ENCODE measurements at regions not wholly inside any gene's neighbourhood (a gene's known extent, or its start where the extent isn't known, plus 50 kb on each side); places are given as distances from the start of the nearest gene placed in this dataset.

GRCh38 chr15:92770641-92771040 is 115.1 kb upstream of the FAM174B start (continued):
- TF ChIP-seq ZBTB46 (CRISPR knock-in tag; IDR thresholded peaks at IDR 0.05; ENCODE audit: borderline replicate concordance) (no peak), ZNF615 (CRISPR knock-in tag; IDR thresholded peaks at IDR 0.05; ENCODE audit: borderline replicate concordance) (no peak), ZNF792 (CRISPR knock-in tag; IDR thresholded peaks at IDR 0.05) (no peak)

GRCh38 chr15:92772061-92772460 is 116.5 kb upstream of the FAM174B start:
- in situ Hi-C loops (cut with HindIII; ENCODE audit: extremely low pct_ligation_motif_present, low pct_unique_long_range_greater_than_20kb): no loop called here

GRCh38 chr15:92772626-92773244 is 117.2 kb upstream of the FAM174B start:
- ChIA-PET CTCF (ENCODE audit: low intra/inter-chr PET ratio, low total read pairs) (no interaction called here), POLR2A (no interaction called here)
- H3K27me3 ChIP-seq (ENCODE audit: control insufficient read depth in 1 of 2, insufficient read depth in 2 of 2, low read length in 2 of 2): no peaks in the 10 kb centered on the region
- H3K27ac ChIP-seq (ENCODE audit: extremely low read length, insufficient read depth, low read length): no peak overlapping the region
- H3K4me2 ChIP-seq (ENCODE audit: low read depth, low read length): peak overlapping the region; percentile 57
- WGBS (ENCODE audit: low lambda C conversion rate): 51% methylated on average over 24 of the region's 24 CpGs
- peaks cover 24% of the 10 kb centered on the region for H3K4me1 ChIP-seq (ENCODE audit: insufficient read depth, low read length)
- H4K20me1 ChIP-seq (ENCODE audit: insufficient read depth, low read length): no peaks in the 10 kb centered on the region
- FAIRE-seq (no peak), ATAC-seq (peak; percentile 85), DNase-seq (ENCODE audit: low spot score) (peak; percentile 12)
- no peaks in the 10 kb centered on the region for H3K9me3 ChIP-seq (ENCODE audit: low read length)
- no peaks in the 10 kb centered on the region for H3K79me2 ChIP-seq (ENCODE audit: insufficient read depth, low read length)
- H3K36me3 ChIP-seq (replicated peaks in 1 of 2; ENCODE audit: control insufficient read depth in 1 of 2, insufficient read depth in 2 of 2, low read length in 2 of 2): no peaks in the 10 kb centered on the region
- H2AFZ ChIP-seq (ENCODE audit: low read length): peak overlapping the region; percentile 25
- H3K9ac ChIP-seq (ENCODE audit: insufficient read depth, low read depth, low read length): no peak overlapping the region
- H3K4me3 ChIP-seq (replicated peaks in 1 of 3; ENCODE audit: insufficient read depth in 1 of 3, low read depth in 2 of 3, low read length in 3 of 3): no peak overlapping the region; a peak in 1 of 6 replicates
- BruUV-seq (replicated peaks): no TSS peak
- intact Hi-C loops (cut with micrococcal nuclease; ENCODE audit: unreplicated experiment) (no loop called here), in situ Hi-C loops (cut with HindIII; ENCODE audit: extremely low pct_ligation_motif_present, low pct_unique_long_range_greater_than_20kb) (no loop called here)
- TF ChIP-seq PHF8 (CRISPR knock-in tag; IDR thresholded peaks at IDR 0.05) (no peak), REPIN1 (CRISPR knock-in tag; IDR thresholded peaks at IDR 0.05; ENCODE audit: borderline replicate concordance, low read depth) (no peak), ZNF367 (CRISPR knock-in tag; IDR thresholded peaks at IDR 0.05; ENCODE audit: borderline replicate concordance) (no peak), ZBTB26 (CRISPR knock-in tag; IDR thresholded peaks at IDR 0.05; ENCODE audit: borderline replicate concordance) (no peak), ATF3 (CRISPR knock-in tag; IDR thresholded peaks at IDR 0.05) (no peak), ZNF780A (CRISPR knock-in tag; IDR thresholded peaks at IDR 0.05) (no peak), XRCC5 (optimal IDR thresholded peaks at IDR 0.05; ENCODE audit: low read length) (no peak), ZFP90 (CRISPR knock-in tag; IDR thresholded peaks at IDR 0.05; ENCODE audit: borderline replicate concordance) (no peak), YY1 (IDR thresholded peaks at IDR 0.05; ENCODE audit: insufficient read depth, insufficient replicate concordance, low read depth, low read length) (no peak), ZNF564 (CRISPR knock-in tag; IDR thresholded peaks at IDR 0.05) (no peak), ZBTB42 (CRISPR knock-in tag; IDR thresholded peaks at IDR 0.05) (no peak)

More at GRCh38 chr15:92772061-92772460, 116.5 kb upstream of the FAM174B start:
- DNase-seq (ENCODE audit: low spot score) (no peak), ATAC-seq (peak; percentile 37), FAIRE-seq (no peak)
- H3K79me2 ChIP-seq (ENCODE audit: insufficient read depth, low read length): no peaks in the 10 kb centered on the region
- TF ChIP-seq MEF2D (CRISPR knock-in tag; IDR thresholded peaks at IDR 0.05): no peak
- CTCF ChIA-PET (ENCODE audit: low intra/inter-chr PET ratio, low total read pairs): no interaction called here
- no peaks in the 10 kb centered on the region for H4K20me1 ChIP-seq (ENCODE audit: insufficient read depth, low read length)
- H3K27ac ChIP-seq (ENCODE audit: extremely low read length, insufficient read depth, low read length): no peak overlapping the region
- H3K4me3 ChIP-seq (replicated peaks in 1 of 3; ENCODE audit: insufficient read depth in 1 of 3, low read depth in 2 of 3, low read length in 3 of 3): no peak overlapping the region
- no peaks in the 10 kb centered on the region for H3K36me3 ChIP-seq (replicated peaks in 1 of 2; ENCODE audit: control insufficient read depth in 1 of 2, insufficient read depth in 2 of 2, low read length in 2 of 2)
- intact Hi-C loops (cut with micrococcal nuclease; ENCODE audit: unreplicated experiment): no loop called here
- no peak overlapping the region for H2AFZ ChIP-seq (ENCODE audit: low read length)
- POLR2A ChIA-PET: no interaction called here
- no peak overlapping the region for H3K9ac ChIP-seq (ENCODE audit: insufficient read depth, low read depth, low read length)
- BruUV-seq (replicated peaks): no TSS peak
- H3K27me3 ChIP-seq (ENCODE audit: control insufficient read depth in 1 of 2, insufficient read depth in 2 of 2, low read length in 2 of 2): no peaks in the 10 kb centered on the region
- peaks cover 24% of the 10 kb centered on the region for H3K4me1 ChIP-seq (ENCODE audit: insufficient read depth, low read length)
- H3K9me3 ChIP-seq (ENCODE audit: low read length): no peaks in the 10 kb centered on the region
- H3K4me2 ChIP-seq (ENCODE audit: low read depth, low read length): peak overlapping the region; percentile 57; the same call in 1 of the 2 replicates
- 58% methylated on average over 9 of the region's 9 CpGs for WGBS (ENCODE audit: low lambda C conversion rate)
